ENCODE measurements at regions not wholly inside any gene's neighbourhood (a gene's known extent, or its start where the extent isn't known, plus 50 kb on each side); places are given as distances from the start of the nearest gene placed in this dataset.

- TF ChIP-seq POLR2A (IDR thresholded peaks at IDR 0.05; ENCODE audit: low read depth, low read length) (no peak), CTCF (IDR thresholded peaks at IDR 0.05; ENCODE audit: extremely low read depth in 1 of 2, insufficient read depth in 1 of 2, low read depth in 1 of 2, low read length in 2 of 2) (no peak), POLR2AphosphoS5 (IDR thresholded peaks at IDR 0.05; ENCODE audit: insufficient read depth, low read depth, low read length) (no peak), EZH2 (IDR thresholded peaks at IDR 0.05; ENCODE audit: borderline replicate concordance, low read depth, low read length, severe bottlenecking) (no peak), GATA2 (IDR thresholded peaks at IDR 0.05; ENCODE audit: insufficient read depth, insufficient read length, low read depth, low read length) (no peak)
Measured at GRCh38 chr2:43139501-43139900, 86.9 kb downstream of the ZFP36L2 start.

Data from endothelial cell of umbilical vein (primary cell).